ENCODE measurements at regions not wholly inside any gene's neighbourhood (a gene's known extent, or its start where the extent isn't known, plus 50 kb on each side); places are given as distances from the start of the nearest gene placed in this dataset.

GRCh38 chr4:180596888-180597483, 1646.2 kb upstream of the TENM3 start:
- DNase-seq (ENCODE audit: low read depth) = no peak
- H3K4me3 ChIP-seq (ENCODE audit: low read length) = no peak overlapping the region
- no peak for TF ChIP-seq CTCF (conservative IDR thresholded peaks at IDR 0.05; ENCODE audit: low read depth, low read length)

- no peak for TF ChIP-seq CTCF (conservative IDR thresholded peaks at IDR 0.05; ENCODE audit: low read depth, low read length)
- no peak overlapping the region for H3K4me3 ChIP-seq (ENCODE audit: low read length)
- no peak for DNase-seq (ENCODE audit: low read depth)
Measured at GRCh38 chr4:180598281-180598680, 1644.9 kb upstream of the TENM3 start.

- no peak for TF ChIP-seq CTCF (conservative IDR thresholded peaks at IDR 0.05; ENCODE audit: low read depth, low read length)
- H3K4me3 ChIP-seq (ENCODE audit: low read length) = no peak overlapping the region
- DNase-seq (ENCODE audit: low read depth) = no peak
Measured at GRCh38 chr4:180603791-180604190, 1639.4 kb upstream of the TENM3 start.

GRCh38 chr4:180610324-180610723, 1632.9 kb upstream of the TENM3 start:
- no peak for DNase-seq (ENCODE audit: low read depth)
- H3K4me3 ChIP-seq (ENCODE audit: low read length) = no peak overlapping the region
- no peak for TF ChIP-seq CTCF (conservative IDR thresholded peaks at IDR 0.05; ENCODE audit: low read depth, low read length)

GRCh38 chr4:180615746-180616145, 1627.5 kb upstream of the TENM3 start:
- TF ChIP-seq CTCF (conservative IDR thresholded peaks at IDR 0.05; ENCODE audit: low read depth, low read length) = no peak
- no peak for DNase-seq (ENCODE audit: low read depth)
- no peak overlapping the region for H3K4me3 ChIP-seq (ENCODE audit: low read length)

- no peak for TF ChIP-seq CTCF (conservative IDR thresholded peaks at IDR 0.05; ENCODE audit: low read depth, low read length)
- no peak overlapping the region for H3K4me3 ChIP-seq (ENCODE audit: low read length)
- no peak for DNase-seq (ENCODE audit: low read depth)
Measured at GRCh38 chr4:180617196-180617595, 1626.0 kb upstream of the TENM3 start.

- DNase-seq (ENCODE audit: low read depth) = no peak
- no peak overlapping the region for H3K4me3 ChIP-seq (ENCODE audit: low read length)
- TF ChIP-seq CTCF (conservative IDR thresholded peaks at IDR 0.05; ENCODE audit: low read depth, low read length) = no peak
Measured at GRCh38 chr4:180618396-180618795, 1624.8 kb upstream of the TENM3 start.

Measured in retinal pigment epithelial cell (primary cell).